Activated CD4-positive, alpha-beta T cell treated with anti-CD3 and anti-CD28 coated beads, Interleukin-2, amount 50 U/mL, for 48 hours (primary cell): ENCODE measurements at regions not wholly inside any gene's neighbourhood (a gene's known extent, or its start where the extent isn't known, plus 50 kb on each side); places are given as distances from the start of the nearest gene placed in this dataset.

ENCODE experiments used
- DNase-seq, 2 experiments: peaks; one replicate each; pipeline ENCODE4 v3.0.0-alpha.2; 2020

DNA sequence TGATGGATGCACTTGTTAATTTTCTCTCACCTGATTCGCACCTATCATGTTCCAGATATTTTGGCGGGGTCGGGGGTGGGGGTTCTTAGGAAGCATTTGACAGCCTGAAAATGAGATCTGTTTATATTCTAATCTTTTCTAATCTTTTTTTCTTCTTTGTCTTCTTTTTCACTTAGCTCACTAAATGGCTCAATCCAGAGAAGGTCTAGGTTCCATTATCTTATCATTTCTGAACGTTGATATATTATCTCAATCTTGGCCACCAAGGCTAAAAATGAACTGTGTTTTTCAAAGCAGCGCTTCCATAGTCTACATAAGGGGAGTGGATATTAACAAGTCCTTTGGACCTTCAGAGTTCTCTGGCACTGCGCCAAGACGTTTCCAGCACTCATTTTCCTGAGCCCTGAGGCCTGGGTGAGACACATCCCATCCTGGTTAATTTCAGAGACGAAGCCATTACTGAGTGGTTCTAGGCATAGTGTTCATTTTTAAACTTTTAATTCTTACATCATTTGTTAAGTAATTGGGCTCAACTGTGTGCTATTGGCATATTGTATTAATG, 229.0 kb downstream of the SOX11 start:
- DNase-seq = no peak

DNA sequence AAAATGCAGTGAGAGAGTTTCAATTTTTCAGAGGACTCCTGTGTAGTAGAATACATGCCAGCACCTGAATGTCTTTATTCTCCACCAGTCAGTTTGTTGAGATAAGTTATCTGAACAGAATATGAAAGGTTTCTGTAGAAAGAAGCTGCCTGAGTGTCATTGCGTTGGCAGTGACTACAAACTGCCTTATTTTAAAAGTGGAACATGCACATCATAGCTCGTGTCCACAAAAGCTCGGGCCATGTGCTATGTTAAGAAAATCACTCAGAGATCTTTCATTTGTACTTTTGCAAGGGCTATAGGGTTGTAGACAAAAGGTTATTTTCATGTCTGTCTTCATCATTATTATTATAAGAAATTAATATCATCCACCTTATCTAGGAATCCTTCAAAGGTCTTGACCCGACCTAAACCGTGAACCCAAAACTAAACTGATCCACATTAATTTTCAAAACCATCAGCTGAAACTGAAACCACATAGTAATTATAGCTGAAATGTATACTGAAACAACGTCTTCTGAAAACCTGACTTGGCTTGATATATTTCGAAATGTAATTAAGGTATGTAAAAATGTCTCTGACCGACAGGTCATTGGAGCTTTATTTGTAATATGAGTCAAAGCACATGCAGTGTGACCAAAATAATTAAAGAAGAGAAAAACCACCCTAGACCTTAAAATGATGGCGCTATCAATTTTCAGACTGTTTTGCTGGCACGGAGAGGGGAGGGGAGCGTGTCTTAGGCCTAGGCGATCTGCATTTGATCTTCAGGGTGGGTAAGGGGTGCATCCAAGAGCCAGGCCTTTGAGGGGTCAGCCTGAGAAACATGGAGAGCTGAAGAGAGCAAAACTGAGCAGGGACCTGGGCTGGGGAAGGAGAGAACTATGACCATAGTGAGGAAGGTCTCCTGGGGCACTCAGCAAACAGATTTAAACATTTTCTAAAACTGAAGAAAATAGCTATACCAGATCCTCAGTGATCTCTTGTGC, 232.1 kb downstream of the SOX11 start:
- DNase-seq = no peak

DNA sequence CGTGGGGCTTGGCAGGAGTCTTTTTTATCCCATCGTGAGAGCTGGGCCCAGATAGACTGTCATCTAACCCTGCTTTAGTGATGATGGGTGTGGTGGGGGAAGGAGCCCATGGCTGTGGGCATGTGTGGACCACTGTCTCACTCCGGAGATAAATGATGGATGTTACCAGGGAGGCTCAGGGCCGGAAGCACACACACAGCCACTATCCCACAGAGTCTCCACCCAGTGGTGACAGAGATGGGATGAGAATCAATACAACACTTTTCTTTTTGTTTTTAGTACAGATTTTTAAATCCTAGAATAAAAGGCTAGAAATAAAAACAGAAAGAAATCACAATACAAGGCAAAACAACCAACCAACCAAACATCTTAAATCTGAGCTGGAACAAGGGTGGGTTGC, 233.4 kb downstream of the SOX11 start:
- no peak for DNase-seq

DNA sequence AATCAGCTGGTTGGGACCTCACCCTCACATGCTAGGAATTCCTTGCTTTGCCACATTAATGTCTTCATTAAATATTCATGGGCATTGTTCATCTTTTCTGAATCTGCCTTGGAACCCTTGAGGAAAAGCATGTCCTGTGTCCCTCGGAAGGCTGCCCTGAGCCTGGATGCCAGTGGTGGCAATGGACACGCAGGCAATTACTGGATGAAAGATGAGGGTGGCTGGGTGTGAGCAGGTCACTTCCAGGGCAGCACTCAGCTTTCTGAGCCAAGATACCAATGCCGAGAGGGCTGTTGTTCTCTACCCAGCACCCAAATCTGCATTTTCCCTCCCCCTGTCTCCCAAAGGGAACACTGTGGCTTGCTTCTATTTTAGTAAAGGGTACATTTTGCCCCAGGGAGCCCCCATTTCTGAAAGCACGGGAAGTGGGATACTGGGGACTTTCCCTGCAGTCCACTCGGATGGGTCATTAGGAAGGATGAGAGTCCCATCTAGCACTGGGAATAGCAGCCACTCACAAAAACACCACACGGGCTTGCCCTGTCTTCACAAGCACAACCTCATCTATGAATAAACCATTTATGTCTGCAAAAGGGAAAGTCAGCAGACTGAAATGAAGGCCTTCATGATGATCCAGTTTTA, 234.8 kb downstream of the SOX11 start:
- no peak for DNase-seq

DNA sequence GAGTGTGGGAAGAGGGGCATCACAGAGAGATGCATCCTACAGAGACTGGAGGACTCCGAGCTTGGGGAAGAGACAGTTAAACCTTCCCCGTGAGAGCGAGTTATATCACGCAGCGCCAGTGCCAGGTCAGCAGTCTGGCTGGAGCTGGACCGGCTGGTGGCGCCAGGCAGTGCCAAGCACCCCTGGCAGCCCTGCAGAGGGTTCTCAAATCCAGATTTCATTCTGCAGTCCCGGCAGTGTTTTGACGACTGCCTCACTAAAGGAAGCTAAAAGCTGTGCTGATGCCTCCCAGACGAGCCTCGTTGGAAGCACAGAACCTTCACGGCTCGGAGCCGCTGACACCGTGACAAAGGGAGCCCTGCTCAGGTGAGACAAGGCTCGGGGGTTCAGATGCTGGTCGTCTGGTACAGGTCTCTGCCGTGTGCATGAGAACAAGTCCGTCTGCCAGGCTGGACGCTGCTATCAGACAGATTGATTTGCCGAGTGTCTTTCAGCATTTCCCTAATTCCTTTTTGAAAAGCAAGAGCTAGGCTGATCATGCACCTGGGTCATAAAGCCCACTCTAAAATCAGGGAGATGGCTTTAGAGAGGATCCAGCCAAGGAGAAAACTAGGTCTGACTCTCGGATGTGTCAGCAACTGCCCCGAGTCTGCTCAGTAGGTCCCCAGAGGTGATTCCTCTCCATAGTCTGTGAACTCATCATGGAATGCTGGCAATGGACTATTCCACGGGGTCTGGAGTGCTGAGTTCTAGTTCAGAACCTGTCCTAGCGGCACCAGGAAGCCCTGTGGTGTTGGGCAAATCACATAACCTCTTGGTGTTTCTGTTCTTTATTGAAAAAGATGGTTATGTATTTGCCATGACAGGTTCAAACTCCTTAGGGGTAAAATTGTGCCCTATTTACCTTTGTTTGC, 240.6 kb downstream of the SOX11 start:
- DNase-seq = no peak

DNA sequence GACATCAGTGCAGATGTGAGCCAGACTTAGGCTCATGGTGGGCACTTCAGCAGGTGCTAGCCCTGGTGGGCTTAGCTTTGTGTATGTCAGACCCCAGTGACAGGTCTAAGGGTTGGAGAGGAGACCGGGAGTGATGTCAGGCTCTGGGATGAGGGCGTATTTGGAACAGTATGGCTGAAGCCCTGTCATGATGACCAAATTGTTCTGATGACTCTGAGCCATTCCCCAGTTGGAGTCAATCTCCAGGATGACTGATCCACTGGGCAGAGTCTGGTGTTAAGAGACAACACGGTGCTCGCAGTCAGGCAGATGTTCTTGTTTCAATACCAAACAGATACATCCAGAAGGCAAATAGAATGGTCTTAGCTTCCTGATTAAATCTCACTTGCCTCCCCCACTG, 241.5 kb downstream of the SOX11 start:
- no peak for DNase-seq

DNA sequence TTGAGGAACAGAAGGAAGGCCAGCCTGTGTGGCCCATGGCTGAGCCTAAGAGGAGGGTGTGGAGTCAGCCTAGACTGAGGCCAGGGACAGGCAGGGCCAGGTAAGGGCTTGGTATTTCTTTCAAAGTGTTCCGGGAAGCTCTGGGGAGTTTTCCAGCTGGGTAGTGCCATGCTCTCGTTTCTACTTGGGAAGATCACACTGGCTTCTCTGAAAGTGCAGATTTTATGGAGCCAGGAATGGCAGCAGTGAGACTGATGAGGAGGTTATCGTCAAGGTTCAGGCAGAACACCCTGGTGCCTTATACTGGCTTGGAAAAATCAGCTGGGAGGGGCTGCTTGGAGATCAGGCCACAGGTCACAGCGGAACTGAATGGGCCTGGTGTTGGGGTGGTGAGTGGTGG, 245.1 kb downstream of the SOX11 start:
- no peak for DNase-seq

DNA sequence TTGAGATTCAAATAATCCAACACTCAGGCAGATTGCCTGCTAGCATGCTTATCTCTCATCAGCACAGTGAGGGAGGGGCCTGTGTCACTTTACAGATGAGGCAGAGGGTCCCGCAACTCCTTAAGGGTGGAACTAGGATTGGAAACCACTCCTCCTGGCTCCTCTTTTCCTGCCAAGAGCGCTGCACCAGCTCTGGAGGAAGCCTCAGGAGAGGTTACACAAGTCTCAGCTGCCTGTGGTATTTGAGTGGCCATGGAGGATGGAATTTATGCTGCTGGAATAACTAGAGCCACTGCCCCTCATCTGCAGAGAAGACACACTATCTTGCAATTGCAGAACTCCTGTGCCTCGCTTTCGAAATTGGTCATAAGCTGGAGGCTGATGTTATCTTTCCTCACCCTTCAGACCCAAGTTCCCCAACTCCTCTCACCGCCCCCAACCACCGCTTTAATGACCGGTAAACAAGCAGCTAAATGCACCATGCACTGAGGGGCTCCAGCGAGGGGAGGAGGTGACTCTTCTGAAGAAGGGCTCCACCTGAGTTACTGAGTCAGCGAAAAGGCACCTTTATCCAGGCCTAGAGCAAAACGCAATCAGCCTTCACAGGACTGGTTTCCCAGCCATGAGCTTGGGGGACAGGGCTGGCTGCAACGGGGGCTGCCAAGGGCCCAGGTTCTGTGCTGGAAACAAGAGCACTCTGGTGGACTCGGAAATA, 245.8 kb downstream of the SOX11 start:
- DNase-seq = no peak

DNA sequence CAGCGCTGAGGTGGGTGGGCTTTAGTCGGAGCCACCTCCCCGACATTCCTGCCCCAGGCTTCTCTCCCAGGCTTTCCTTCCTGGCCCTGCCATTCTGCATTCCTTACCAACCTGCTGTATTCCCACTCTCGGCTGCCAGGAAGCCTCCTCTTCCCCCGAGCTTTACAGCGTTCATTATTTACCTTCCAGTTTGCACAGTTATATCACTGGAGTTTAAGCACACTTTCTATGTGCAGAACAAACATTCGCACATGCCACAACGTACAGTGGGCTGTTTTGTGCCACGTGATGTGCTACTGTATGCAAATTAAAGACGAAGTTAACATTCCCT, 246.3 kb downstream of the SOX11 start:
- no peak for DNase-seq

DNA sequence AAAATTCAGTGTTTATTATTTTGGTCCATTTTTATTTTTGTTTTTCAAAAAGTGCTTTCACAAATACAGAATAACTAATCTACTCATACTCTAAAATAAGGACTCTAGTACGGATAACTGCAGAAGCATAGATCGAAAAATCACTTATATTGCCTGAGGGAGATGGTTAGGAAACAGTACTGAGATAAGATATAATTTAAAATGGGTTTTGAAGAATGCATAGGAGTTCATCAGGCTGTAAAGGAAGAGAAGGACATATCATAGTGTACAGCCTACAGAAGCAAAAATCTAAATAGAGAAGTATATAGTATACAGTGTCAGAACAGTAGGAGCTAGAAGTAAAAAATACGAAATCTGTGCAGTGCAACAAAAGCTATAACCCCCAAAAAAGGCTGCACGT, 247.4 kb downstream of the SOX11 start:
- DNase-seq = no peak

DNA sequence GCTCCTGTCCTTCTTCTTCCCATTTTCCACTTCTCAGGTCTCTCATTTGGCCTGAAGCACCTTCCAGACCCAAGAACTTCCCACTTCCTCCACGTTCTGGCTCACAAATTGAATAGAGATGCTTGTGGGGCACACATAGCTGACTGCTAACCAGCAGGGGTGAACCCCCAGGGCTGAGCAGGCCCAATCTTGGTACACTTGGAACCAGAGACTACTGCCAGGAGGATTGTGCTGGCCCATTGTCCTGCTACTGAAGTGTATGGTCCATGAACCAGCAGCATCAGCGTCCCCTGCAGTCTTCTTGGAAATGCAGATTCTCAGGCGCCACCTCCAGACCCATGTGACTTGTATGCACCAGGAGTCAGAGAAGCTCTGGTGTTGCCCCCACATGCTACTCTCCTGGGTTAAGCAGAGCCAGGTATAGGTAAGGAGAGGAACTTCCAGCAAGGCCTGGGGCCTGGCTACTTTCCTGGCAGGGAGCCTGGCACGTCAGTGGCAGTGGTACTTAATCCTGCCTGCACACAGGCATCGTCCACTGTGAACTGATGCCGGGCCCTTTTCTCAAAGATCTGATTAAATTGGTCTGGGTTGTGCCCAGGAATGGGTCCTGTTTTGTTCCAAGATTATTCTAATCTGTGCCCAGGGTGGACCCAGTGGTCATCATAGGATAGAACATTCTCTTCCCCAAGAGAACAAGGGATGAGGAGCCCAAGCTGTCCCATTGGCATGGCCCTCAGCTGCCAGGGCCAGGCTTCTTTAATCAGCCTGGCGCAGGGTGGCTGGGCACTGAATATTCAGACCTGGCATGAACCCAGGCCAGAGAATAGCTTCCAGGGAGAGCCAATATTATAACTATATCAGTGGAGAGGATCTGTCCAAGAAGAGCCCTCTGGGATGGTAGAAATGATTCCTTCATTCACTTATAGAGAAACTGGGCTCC, 248.7 kb downstream of the SOX11 start:
- DNase-seq = no peak

DNA sequence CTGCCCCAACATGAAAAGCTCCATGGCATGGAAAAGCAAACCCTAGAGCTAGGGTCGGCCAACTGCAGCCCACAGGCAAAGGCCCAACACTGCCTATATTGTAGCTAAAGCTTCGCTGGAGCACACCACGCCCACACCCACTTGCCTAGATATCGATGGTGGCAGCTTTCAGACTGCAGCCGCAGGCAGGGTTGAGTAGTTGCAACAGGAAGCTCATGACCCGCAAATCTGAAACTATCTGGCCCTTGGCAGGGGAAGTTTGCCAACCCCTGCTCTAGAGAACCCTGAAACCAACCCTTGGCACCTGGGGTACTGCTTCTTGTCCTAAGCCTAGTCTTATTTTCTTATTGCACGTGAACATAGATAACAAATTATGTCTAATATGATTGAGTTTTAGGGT, 250.0 kb downstream of the SOX11 start:
- no peak for DNase-seq

DNA sequence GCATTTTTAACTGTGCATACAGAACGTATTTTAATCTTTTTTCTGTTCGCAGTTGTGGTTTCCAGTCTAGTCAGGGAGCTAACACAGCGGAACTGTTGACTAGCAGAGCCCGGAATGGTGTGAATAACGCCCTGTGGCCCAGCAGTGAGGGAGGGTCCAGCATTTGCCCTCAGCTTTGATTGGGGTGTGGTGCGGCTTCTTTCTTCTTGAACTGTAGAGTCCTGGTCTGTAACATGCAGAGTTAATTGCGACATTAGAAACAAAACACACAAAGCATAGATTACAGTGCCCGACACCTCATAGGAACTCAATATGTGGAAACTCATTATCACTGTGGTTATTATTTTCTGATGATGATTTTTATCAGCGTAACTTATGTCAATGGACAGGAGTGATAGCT, 253.6 kb downstream of the SOX11 start:
- DNase-seq = no peak

DNA sequence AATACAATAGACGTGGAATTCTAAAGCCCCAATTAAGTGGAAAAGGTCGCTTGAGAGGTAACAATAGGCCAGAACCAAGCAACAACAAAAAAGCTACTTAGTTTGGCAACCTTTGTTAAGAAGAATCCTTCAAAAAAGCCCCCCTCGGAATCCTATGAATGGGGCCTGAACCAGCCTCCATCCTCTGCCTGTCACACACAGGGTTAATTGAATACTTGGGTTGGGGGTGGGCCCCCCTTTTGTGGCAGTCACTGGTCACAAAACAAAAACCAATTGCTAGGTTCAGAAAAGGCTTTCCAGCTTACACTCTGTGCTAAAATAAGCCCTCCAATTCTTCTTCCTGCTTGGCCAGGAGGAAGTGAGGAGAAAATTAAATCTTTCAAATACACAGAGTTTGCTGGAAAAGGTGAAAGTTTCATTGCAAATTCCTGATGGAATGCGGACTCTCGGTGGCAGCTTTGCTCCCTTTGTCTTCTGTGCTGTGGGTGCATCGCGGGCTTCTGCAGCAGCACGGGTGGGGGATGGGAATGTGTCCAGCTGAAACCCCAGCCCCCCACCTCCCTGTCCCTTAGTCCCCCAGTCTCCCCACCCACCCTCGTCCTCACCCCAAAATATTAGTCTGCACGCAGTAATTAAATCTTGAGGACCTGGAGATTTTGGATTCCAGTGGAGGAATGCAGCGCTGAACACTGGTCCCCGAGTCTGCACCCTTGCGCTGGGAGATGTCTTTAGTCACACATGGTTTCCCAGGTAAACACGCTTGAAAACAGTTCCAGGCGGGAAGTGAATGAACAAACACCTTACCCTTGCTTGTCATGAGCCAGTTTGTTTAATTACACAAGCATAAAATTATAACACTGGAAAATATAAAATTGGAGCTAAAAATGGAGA, 254.3 kb downstream of the SOX11 start:
- no peak for DNase-seq

DNA sequence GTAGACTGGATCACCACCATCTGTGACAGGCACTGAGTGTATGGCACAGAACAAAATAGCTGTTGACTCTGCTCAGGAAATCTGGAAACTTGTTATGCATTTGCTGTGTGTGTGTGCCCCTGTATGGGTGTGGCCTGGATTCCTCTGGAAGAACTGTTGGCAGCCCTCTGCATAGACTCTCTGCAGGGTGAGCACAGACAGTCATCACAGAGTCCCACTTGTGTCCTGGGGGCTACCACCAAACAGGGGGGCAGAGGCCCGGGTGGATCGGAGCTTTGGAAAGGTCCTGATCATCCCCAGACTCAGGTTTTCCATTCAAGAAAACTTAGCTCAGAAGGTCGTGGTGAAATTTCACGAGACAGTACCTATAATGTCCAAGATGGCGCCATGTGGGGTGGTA, 258.6 kb downstream of the SOX11 start:
- DNase-seq = no peak

DNA sequence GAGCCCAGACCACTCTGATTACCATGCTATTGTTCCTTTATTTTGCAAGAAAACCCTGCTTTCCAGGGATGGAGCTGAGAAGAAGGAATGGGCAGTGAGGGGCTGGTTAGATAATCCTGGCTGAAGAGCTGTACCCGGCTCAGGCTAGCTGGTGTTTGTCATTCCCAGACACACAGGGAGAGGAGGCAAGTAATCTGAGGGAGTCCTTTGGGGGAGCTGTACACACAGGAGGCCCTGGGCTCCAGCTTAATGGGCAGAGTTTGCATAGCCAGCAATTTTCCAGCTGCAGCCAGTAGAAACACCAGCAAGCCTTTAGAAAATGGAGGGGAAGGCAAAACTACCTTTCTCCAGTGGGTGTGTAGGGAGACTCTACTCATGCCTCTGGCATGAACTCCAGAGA, 259.3 kb downstream of the SOX11 start:
- DNase-seq = no peak

DNA sequence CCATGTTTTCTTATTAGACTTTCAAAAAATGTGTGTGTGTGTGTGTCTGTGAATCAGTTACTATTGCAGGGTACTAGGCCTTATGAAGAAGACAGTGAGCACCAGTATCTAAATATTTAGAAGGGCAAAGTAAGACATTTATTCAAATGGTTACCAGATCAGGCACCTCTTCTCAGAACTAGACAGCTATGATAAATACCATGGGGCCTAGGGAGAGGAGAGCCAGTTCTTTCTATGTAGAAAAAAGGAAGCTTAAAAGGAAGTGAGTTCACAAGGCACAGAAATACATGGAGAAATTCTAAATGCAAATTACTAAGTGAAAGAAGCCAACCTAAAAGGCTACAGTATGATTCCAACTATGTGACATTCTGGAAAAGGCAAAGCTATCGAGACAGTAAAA, 261.3 kb downstream of the SOX11 start:
- DNase-seq = no peak

DNA sequence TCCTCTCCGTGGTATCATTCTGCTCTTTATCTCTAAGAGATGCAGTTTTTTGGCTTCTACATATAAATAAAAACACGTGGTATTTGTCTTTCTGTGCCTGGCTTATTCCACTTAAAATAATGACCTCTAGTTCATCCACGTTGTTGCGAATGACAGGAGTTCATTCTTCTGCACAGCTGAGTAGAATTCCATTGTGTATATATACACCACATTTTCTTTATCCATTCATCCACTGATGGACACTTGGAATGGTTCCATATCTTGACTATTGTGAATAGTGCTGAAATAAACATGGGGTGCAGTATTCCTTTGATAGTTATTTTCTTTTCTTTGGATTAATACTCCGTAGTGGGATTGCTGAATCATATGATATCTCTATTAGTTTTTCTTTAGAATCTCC, 262.3 kb downstream of the SOX11 start:
- DNase-seq = no peak

DNA sequence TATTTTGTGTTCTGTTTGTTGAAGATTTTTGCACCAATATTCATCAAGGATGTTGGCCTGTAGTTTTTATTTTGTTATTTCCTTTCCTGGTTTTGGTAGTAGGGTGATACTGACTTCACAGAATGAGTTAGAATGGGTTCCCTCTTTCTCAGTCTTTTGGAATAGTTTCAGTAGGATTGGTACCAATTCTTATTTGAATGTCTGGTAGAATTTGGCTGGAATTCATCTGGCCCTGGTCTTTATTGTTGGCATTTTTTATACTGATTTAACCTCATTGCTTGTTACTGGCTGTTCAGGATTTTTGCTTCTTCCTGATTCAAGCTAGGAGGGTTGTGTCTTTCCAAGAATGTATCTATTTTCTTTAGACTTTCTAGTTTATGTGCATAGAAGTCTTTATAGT, 263.7 kb downstream of the SOX11 start:
- no peak for DNase-seq
